Prostate gland (tissue), 2 donors: ENCODE measurements at regions not wholly inside any gene's neighbourhood (a gene's known extent, or its start where the extent isn't known, plus 50 kb on each side); places are given as distances from the start of the nearest gene placed in this dataset.
"Not testable (repeated sequence)": the region's sequence is repeated elsewhere in the genome, so short reads cannot be mapped to it uniquely, and the experiment has no call there.

Experiments used
- DNase-seq: peaks from one replicate; pipeline ENCODE4 v3.0.0-alpha.2; 2019; ENCODE audit warnings: low spot score
- H3K27ac ChIP-seq, 2 donors: fragments of 200-600 bp; sonication (generic); 2 replicates each; pipeline ENCODE4 v1.5.1; 2017 to 2019
- H3K27me3 ChIP-seq: fragments of 200-600 bp; sonication (generic); replicated peaks from 2 replicates; pipeline ENCODE4 v1.5.1; 2019; ENCODE audit not compliant: insufficient read depth
- H3K36me3 ChIP-seq, 2 donors: fragments of 200-600 bp; sonication (generic); 1 replicate in 1 of 2; 2 replicates in 1 of 2; pipeline versions ENCODE4 v1.5.1 to v1.8.1; 2017 to 2019
- H3K4me1 ChIP-seq: fragments of 200-600 bp; sonication (generic); replicated peaks from 2 replicates; pipeline ENCODE4 v1.5.1; 2019
- H3K4me3 ChIP-seq, 2 donors: fragments of 200-600 bp; sonication (generic); 2 replicates each; pipeline ENCODE4 v1.5.1; 2017 to 2019
- H3K9me3 ChIP-seq: fragments of 200-600 bp; sonication (generic); 2 replicates; pipeline ENCODE4 v1.5.1; 2017
- POLR2A ChIP-seq: fragments of 450-650 bp; IDR thresholded peaks from one replicate; pipeline ENCODE4 v1.6.1; 2016; ENCODE audit warnings: antibody characterized with exemption, mild to moderate bottlenecking
- POLR2AphosphoS5 ChIP-seq: sonication (generic); formaldehyde crosslinking; IDR thresholded peaks from one replicate; pipeline ENCODE4 v1.6.1; 2017; ENCODE audit warnings: antibody characterized with exemption
- WGBS: methylation state at CpG from one replicate; pipeline ENCODE4 v1.1.5; 2018; 5-methylcytosine and 5-hydroxymethylcytosine counted together
- intact Hi-C: fragments of 100-400 bp; cut with DNase I; formaldehyde crosslinking; loops from one replicate; pipeline ENCODE4 v1.14.2; 2022
- TF ChIP-seq, protein P1 (sequence below), 4 experiments: fragments of 200-600 bp in 2 of 4; fragments of 450-650 bp in 2 of 4; sonication (generic) in 2 of 4; IDR thresholded peaks; 1 replicate in 3 of 4; 2 replicates in 1 of 4; pipeline ENCODE4 v1.5.1; 2016 to 2019; ENCODE audit warnings: antibody characterized with exemption in 4 of 4, mild to moderate bottlenecking in 2 of 4, moderate library complexity in 2 of 4

DNA sequence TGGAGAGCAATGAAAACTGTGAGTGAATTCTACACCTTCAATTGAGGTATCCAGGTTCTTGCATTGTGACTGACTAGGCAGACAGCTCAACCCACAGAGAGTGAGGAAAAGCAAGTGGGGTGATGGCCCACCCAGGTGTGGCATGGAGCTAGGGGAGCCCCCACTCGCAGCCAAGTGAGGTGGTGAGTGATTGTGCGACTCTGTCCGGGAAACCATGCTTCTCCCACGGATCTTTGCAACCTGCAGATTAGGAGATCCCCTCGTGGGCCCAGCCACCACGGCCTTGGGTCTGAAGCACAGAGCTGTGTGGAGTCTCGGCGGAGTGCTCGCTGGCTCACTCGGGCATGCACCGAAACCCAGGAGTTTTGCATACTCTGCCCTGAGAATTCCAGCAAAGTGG is 120.1 kb downstream of the ALG10 start:
- intact Hi-C loops: no loop called here
- no peaks in the 10 kb centered on the region for H3K9me3 ChIP-seq
- no peak overlapping the region for H3K27ac ChIP-seq
- DNase-seq: no peak
- no peak for TF ChIP-seq POLR2A
- TF ChIP-seq POLR2AphosphoS5: no peak
- no peaks in the 10 kb centered on the region for H3K27me3 ChIP-seq
- no peak overlapping the region for H3K4me3 ChIP-seq
- no peaks in the 10 kb centered on the region for H3K4me1 ChIP-seq
- 87% methylated on average over 10 of the region's 11 CpGs for WGBS
- no peaks in the 10 kb centered on the region for H3K36me3 ChIP-seq

DNA sequence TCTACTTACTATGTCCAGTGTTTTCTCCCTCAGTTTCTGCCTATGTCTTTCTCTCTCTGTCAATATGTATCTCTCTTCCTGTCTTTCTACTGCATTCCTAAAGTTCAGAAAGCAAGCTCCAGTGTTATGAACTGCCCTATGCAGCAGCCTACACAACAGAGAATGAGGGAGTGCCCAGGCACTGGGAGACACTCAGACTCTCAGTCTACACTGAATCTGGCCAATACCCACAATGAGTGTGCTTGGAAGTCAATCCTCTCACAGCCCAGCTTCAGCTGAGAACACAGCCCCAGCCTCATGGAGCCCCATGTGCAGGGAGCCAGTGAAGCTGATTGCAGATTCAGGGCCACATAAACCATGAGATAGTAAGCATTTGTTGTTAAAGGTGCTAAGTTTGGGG is 128.7 kb downstream of the ALG10 start:
- no peak for TF ChIP-seq POLR2AphosphoS5
- TF ChIP-seq, protein P1, sequence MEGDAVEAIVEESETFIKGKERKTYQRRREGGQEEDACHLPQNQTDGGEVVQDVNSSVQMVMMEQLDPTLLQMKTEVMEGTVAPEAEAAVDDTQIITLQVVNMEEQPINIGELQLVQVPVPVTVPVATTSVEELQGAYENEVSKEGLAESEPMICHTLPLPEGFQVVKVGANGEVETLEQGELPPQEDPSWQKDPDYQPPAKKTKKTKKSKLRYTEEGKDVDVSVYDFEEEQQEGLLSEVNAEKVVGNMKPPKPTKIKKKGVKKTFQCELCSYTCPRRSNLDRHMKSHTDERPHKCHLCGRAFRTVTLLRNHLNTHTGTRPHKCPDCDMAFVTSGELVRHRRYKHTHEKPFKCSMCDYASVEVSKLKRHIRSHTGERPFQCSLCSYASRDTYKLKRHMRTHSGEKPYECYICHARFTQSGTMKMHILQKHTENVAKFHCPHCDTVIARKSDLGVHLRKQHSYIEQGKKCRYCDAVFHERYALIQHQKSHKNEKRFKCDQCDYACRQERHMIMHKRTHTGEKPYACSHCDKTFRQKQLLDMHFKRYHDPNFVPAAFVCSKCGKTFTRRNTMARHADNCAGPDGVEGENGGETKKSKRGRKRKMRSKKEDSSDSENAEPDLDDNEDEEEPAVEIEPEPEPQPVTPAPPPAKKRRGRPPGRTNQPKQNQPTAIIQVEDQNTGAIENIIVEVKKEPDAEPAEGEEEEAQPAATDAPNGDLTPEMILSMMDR (IDR thresholded peaks at IDR 0.05): no peak
- TF ChIP-seq POLR2A: no peak
- intact Hi-C loops: no loop called here
- Histone ChIP-seq H3K36me3 (no peaks in the 10 kb centered on the region), H3K27me3 (no peaks in the 10 kb centered on the region), H3K4me3 (no peak overlapping the region), H3K27ac (no peak overlapping the region), H3K4me1 (no peaks in the 10 kb centered on the region), H3K9me3 (no peaks in the 10 kb centered on the region)
- DNase-seq: no peak

DNA sequence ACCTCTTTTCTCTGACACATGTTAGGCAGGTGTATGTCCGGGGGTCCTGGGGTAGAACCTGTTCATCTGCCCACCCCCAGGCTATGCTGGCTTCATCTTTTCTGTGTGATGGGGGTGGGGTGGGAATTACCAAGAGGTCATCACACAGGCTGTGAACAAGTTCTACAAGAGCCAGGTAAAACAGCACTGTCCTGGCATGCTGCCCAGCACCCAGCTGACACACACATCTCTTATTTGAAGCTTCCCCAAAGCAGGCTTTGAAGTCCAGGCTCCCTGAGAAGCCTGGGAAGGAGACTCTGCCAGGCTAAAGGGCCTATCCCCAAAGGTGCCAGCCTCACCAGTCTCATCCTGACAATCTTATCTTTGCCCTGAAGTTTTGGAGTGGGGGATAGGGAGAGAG is 141.1 kb downstream of the ALG10 start:
- no peaks in the 10 kb centered on the region for H3K9me3 ChIP-seq
- no peaks in the 10 kb centered on the region for H3K27me3 ChIP-seq
- H3K36me3 ChIP-seq: no peaks in the 10 kb centered on the region
- intact Hi-C loops: no loop called here
- H3K27ac ChIP-seq: no peak overlapping the region
- TF ChIP-seq, protein P1 (IDR thresholded peaks at IDR 0.05): no peak
- TF ChIP-seq POLR2A (no peak), POLR2AphosphoS5 (no peak)
- no peaks in the 10 kb centered on the region for H3K4me1 ChIP-seq
- no peak overlapping the region for H3K4me3 ChIP-seq
- WGBS: 64% methylated on average over 1 of the region's 1 CpG
- DNase-seq: no peak

DNA sequence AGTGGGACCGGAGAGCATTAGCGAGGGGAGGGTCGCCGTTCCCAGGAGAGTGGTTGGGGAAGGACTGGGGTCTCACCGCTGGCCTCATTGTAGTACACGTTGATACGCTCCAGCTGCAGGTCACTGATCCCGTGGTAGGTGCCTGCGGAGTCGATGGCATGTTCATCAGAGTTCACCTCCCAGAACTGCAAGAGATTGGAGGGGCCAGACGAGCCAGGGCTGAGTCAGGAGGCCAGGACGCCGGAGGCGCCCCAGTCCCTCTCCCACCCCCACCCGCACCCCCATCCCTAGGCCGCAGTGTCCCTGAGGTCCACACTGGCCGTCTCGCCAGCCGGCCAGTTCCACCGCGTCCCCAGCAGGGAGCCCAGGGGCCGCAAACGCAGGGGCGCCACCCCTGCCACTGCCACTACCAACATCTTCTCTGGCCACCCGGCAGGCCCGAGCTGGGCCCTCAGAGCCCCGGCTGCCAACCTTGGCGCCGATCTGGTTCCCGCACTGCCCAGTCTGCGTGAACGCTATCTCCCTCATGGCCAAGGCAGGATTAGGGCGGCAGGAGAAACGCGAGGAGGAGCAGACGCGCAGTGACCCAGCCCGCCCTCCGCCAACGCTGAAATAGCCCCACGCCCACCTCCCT is 144.2 kb downstream of the ALG10 start:
- Histone ChIP-seq H3K36me3 (no peaks in the 10 kb centered on the region), H3K4me3 (no peak overlapping the region), H3K9me3 (no peaks in the 10 kb centered on the region), H3K27ac (no peak overlapping the region), H3K27me3 (no peaks in the 10 kb centered on the region), H3K4me1 (no peaks in the 10 kb centered on the region)
- WGBS: 95% methylated on average over 38 of the region's 41 CpGs
- intact Hi-C loops: no loop called here
- DNase-seq: no peak
- TF ChIP-seq, protein P1 (IDR thresholded peaks at IDR 0.05): no peak
- TF ChIP-seq POLR2AphosphoS5 (no peak), POLR2A (no peak)

DNA sequence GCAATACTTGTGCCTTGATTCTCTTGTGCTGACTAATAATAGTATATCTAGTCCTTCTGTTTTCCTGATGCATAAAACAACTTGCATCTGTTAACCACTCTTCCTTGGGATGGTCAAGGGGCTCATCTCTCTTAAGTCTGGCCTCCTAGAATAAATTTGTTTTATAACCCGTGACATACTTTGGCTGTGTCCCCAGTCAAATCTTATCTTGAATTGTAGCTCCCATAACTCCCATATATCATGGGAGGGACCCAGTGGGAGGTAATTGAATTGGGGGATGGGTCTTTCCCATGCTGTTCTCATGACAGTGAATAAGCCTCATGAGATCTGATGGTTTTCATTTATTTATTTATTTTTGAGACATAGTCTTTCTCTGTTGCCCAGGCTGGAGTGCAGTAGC is 146.2 kb downstream of the ALG10 start:
- H3K36me3 ChIP-seq, H3K4me3 ChIP-seq, H3K27me3 ChIP-seq, DNase-seq, H3K9me3 ChIP-seq, intact Hi-C loops, H3K27ac ChIP-seq, H3K4me1 ChIP-seq: not testable (repeated sequence)
- 63% methylated on average over 1 of the region's 1 CpG for WGBS

DNA sequence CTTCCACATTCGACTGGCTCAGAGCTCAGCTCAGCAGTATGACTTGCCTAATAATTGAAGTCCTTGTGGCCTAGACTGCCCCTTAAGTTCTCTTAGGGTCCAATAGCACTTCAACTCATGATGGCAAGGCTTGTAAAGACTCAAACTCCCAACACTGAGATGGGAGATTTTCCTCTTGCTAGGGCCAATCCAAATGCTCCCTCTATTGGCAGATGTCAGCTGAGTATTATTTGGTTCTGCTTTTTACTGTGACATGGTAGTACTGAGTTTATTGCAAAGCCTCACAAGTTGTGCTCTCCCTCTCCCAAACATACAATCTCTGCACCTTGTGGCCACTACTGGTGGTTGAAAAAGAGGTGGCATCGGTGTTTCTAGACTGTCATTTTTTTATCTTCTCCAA is 164.2 kb downstream of the ALG10 start:
- WGBS: 62% methylated on average over 2 of the region's 2 CpGs
- no peak for DNase-seq
- intact Hi-C loops: no loop called here

More for the DNA sequence above, 164.2 kb downstream of the ALG10 start:
- Histone ChIP-seq H3K27me3 (no peaks in the 10 kb centered on the region), H3K4me1 (no peaks in the 10 kb centered on the region), H3K9me3 (no peaks in the 10 kb centered on the region), H3K4me3 (no peak overlapping the region), H3K27ac (no peak overlapping the region), H3K36me3 (no peaks in the 10 kb centered on the region)
- TF ChIP-seq, protein P1 (IDR thresholded peaks at IDR 0.05): no peak
- TF ChIP-seq POLR2A (no peak), POLR2AphosphoS5 (no peak)
